ENCODE measurements at regions not wholly inside any gene's neighbourhood (a gene's known extent, or its start where the extent isn't known, plus 50 kb on each side); places are given as distances from the start of the nearest gene placed in this dataset.

DNA sequence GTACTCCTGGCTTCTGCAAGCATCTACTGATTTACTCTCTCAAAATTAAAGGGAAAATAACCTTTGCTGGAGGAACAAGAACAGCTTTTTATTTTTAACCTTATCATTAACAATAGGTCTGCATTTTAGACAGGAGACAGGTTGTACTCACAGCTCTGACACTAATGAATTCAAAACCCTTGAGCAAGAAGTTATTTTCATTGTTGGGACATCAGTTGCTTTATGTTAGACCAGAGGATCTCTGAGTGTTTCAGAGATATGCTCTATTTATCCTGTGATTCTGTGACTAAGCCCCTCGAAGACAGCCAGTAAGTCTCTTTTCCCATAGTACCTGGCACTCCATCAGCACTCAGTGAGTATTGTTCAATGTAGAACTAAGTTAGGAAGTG, 190.2 kb upstream of the PCSK5 start:
- TF ChIP-seq, protein P1, sequence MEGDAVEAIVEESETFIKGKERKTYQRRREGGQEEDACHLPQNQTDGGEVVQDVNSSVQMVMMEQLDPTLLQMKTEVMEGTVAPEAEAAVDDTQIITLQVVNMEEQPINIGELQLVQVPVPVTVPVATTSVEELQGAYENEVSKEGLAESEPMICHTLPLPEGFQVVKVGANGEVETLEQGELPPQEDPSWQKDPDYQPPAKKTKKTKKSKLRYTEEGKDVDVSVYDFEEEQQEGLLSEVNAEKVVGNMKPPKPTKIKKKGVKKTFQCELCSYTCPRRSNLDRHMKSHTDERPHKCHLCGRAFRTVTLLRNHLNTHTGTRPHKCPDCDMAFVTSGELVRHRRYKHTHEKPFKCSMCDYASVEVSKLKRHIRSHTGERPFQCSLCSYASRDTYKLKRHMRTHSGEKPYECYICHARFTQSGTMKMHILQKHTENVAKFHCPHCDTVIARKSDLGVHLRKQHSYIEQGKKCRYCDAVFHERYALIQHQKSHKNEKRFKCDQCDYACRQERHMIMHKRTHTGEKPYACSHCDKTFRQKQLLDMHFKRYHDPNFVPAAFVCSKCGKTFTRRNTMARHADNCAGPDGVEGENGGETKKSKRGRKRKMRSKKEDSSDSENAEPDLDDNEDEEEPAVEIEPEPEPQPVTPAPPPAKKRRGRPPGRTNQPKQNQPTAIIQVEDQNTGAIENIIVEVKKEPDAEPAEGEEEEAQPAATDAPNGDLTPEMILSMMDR (conservative IDR thresholded peaks at IDR 0.05), result no peak
- no peak for TF ChIP-seq ZFX (IDR thresholded peaks at IDR 0.05)
- H3K27ac ChIP-seq, result no peak overlapping the region

DNA sequence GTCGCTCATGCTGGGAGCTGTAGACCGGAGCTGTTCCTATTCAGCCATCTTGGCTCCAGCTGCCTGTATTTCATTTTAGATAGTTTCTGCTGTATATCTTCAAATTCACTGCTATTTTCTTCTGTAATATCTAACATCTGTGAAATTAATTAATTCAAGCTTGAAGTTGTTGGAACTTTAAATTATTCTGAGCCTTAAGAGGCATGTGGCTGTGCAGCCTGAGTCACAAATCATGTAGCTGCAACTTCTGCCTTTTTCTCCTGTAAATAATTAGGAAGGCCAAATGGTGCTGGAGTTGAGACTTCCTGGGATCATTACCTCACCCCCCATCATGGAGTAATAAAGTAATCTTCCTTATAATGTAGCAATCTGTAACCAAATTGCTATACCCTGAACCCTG, 183.3 kb upstream of the PCSK5 start:
- H3K27ac ChIP-seq, result no peak overlapping the region

DNA sequence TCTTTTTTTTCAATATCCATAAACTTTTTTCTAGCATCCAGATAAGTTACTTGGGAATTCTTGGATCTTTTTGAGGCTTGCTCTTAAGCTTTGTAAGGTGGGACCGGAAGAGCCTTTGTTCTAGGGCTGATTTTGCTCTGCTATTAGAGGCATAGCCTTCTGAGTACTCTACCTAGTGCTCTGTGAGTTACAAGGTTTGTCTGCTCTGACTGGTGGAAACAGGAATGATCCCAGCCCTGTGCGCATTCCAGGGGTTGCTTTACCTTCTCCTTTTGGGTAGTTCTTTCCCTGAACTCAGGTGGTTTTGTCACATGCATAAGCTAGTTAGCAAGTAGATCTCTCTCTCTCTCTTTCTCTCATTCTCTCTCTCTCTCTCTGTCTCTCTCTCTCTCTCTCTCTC, 180.8 kb upstream of the PCSK5 start:
- no peak overlapping the region for H3K27ac ChIP-seq
- no peak for TF ChIP-seq ZFX (IDR thresholded peaks at IDR 0.05)
- TF ChIP-seq, protein P1 (conservative IDR thresholded peaks at IDR 0.05), result no peak

More for the DNA sequence above, 183.3 kb upstream of the PCSK5 start:
- TF ChIP-seq ZFX (IDR thresholded peaks at IDR 0.05), result no peak

DNA sequence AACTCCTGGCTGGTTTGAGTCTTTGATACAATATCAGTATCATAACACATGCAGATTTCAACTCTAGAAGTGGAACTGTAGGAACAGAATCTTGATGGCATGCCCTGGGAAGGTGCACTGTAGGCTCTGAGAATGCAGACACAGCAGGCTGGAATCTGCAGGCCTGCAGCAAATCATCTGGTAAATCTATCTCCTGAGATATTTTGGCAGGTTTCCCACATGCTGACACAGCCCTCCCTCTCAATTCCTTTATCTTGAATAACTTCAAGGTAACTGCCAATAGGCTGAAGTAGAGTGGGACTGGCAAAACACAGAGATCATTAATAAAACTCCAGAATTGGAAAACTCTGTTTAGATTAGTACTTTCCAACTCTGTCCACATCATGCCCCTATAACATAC, 177.8 kb upstream of the PCSK5 start:
- TF ChIP-seq, protein P1 (conservative IDR thresholded peaks at IDR 0.05), result no peak
- TF ChIP-seq ZFX (IDR thresholded peaks at IDR 0.05), result no peak
- H3K27ac ChIP-seq, result no peak overlapping the region

DNA sequence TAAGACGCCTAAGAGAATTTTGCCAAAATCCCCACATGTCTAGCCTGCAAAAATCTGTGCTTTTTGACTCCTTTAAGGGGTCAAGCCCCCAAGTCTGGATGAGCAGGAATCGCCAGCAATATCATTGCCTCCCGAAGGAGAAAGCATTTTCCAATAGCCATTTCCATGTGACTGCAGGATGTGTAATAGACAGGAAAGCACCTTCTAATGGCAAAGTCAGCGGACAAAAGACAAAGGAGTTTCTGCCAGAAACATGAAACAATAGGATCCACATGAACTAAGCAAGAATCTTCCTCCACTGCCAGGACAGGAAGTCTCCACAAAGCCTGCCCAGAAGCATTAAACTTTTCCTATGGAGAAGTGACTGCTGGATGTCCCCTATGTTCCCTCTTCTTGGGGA, 177.1 kb upstream of the PCSK5 start:
- no peak for TF ChIP-seq ZFX (IDR thresholded peaks at IDR 0.05)
- TF ChIP-seq, protein P1 (conservative IDR thresholded peaks at IDR 0.05), result no peak
- H3K27ac ChIP-seq, result no peak overlapping the region

DNA sequence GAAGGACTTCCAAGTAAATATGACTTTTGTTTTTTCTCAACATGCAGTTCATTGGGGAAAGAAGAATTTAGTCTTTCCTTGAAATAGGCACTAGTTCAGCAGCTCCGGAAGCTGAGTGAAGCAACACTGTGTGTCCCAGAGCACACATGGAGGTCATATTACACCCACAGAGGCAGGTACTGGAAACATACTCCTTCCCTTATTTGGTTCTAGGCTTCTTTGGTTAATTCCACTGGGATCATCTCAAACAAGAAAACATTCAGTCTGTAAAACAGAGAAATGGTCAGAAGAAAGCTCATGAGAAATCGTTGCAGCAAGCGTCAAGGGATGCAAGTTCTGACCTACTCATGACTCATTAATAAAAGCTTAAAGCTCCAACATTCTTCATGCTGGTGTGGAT, 175.1 kb upstream of the PCSK5 start:
- TF ChIP-seq ZFX (IDR thresholded peaks at IDR 0.05), result no peak
- TF ChIP-seq, protein P1 (conservative IDR thresholded peaks at IDR 0.05), result no peak
- H3K27ac ChIP-seq, result no peak overlapping the region

DNA sequence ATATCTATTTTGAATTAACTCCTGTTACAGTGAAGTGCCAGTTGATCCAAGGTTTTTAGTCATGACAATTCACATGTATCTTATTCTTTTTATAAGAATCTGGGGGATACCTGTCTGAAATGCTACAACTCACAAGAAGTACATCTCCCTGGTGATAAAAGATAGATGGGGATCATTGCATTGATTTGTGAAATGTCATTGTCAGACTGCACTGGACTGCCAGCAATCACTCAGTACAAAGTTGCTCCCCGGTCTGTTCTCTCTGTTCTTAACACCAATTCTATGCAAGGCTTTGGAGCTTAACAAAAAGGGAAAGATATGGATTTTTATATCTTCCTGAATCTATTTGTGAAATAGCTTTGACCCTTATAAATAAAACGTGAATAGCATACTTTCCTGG, 171.8 kb upstream of the PCSK5 start:
- TF ChIP-seq ZFX (IDR thresholded peaks at IDR 0.05), result no peak
- TF ChIP-seq, protein P1 (conservative IDR thresholded peaks at IDR 0.05), result no peak
- H3K27ac ChIP-seq, result no peak overlapping the region

DNA sequence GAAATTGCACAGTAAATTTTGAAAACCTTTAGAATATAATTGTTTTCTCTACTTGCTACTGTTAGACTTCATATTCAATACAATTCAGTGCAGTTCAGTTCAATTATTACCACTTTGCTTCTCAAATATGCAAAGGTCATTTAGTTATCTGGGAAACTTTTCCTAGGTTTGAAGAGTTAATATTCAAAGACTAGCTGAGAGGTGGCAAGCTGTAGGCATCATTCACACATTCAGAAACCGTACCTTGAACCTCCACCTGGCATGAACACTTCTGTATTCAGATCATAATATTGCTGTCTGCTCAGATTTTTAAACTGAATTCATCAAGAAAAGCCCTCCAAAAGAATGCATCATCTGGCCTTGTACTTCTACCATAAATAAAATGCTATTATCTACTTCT, 162.1 kb upstream of the PCSK5 start:
- no peak overlapping the region for H3K27ac ChIP-seq
- TF ChIP-seq ZFX (IDR thresholded peaks at IDR 0.05), result no peak

DNA sequence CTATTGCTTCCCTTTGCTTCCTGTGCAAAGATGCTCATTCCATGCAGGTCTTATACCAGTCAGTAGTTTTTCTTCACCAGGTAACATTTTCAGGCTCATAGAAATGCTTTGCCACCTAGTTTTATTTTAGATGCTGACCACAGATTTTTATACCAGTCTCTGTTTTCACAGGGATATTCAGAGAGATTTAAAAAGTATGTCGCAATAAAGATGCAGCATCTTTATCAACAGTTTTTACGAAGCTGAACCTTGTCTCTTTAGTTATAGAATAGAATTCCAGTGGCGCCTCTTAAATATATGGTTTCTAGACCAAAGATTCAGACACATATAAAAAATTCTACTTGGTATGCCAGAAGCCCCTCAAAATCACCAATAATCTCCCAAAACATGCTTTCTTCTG, 155.7 kb upstream of the PCSK5 start:
- TF ChIP-seq, protein P1 (conservative IDR thresholded peaks at IDR 0.05), result no peak
- no peak for TF ChIP-seq ZFX (IDR thresholded peaks at IDR 0.05)

More for the DNA sequence above, 155.7 kb upstream of the PCSK5 start:
- H3K27ac ChIP-seq, result no peak overlapping the region
